ENCODE measurements at regions not wholly inside any gene's neighbourhood (a gene's known extent, or its start where the extent isn't known, plus 50 kb on each side); places are given as distances from the start of the nearest gene placed in this dataset.

DNA sequence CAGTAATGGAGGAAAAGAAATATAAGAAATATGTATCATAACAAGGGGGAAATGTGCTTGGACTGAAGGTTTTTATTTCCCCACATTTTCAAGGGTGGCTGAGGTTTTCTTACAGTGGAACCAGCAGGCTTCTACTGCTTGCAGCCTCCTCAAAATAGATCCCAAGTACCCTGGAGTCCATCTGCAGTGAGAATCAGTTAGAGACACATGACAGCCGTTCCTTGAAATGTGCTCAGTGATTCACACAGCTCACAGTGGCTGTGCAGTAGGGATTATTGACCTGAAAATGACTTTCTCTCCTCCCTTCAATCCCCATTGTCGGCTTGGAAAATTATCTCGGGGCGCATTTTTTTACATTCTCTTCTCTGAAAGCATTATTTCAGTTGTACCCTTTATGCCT, 832.0 kb downstream of the TLR4 start:
- TF ChIP-seq, protein P1, sequence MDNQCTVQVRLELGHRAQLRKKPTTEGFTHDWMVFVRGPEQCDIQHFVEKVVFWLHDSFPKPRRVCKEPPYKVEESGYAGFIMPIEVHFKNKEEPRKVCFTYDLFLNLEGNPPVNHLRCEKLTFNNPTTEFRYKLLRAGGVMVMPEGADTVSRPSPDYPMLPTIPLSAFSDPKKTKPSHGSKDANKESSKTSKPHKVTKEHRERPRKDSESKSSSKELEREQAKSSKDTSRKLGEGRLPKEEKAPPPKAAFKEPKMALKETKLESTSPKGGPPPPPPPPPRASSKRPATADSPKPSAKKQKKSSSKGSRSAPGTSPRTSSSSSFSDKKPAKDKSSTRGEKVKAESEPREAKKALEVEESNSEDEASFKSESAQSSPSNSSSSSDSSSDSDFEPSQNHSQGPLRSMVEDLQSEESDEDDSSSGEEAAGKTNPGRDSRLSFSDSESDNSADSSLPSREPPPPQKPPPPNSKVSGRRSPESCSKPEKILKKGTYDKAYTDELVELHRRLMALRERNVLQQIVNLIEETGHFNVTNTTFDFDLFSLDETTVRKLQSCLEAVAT (IDR thresholded peaks at IDR 0.05) = no peak
- TF ChIP-seq ATF7 (IDR thresholded peaks at IDR 0.05; ENCODE audit: low read depth) = no peak
- TF ChIP-seq TARDBP (IDR thresholded peaks at IDR 0.05; ENCODE audit: borderline replicate concordance) = no peak
- no peak for TF ChIP-seq USF1 (IDR thresholded peaks at IDR 0.05; ENCODE audit: borderline replicate concordance, extremely low read length, insufficient read depth, low read depth, low read length)
- TF ChIP-seq REST (IDR thresholded peaks at IDR 0.05; ENCODE audit: low read depth, low read length) = no peak
- TF ChIP-seq CBX3 (IDR thresholded peaks at IDR 0.05; ENCODE audit: borderline replicate concordance, low read depth) = no peak
- TF ChIP-seq EZH2 (IDR thresholded peaks at IDR 0.05; ENCODE audit: borderline replicate concordance, control insufficient read depth, low read depth, low read length) = no peak

Data from GM12878 (cell line).